Activated B cell treated with CpG ODN at 0.5 μM for 24 hours (primary cell): ENCODE measurements at regions not wholly inside any gene's neighbourhood (a gene's known extent, or its start where the extent isn't known, plus 50 kb on each side); places are given as distances from the start of the nearest gene placed in this dataset.

Experiments used
- ATAC-seq: fragments of 200-7000 bp; cut with Tn5 transposase; one replicate; pipeline ENCODE4 v1.10.0; 2021; ENCODE audit warnings: low read depth, mild to moderate bottlenecking, moderate library complexity
- CTCF ChIA-PET: fragments of 350-600 bp; sonication (Branson Sonifier 250); formaldehyde crosslinking; loops from one replicate; lab custom pipeline; 2021; ENCODE audit warnings: antibody characterized with exemption; lab: Charles Lee
- POLR2A ChIA-PET: fragments of 350-600 bp; sonication (Branson Sonifier 250); formaldehyde crosslinking; loops from one replicate; lab custom pipeline; 2021; ENCODE audit warnings: antibody characterized with exemption; lab: Charles Lee
- DNase-seq: peaks from one replicate; pipeline ENCODE4 v3.0.0; 2022
- H3K27ac Mint-ChIP-seq: one replicate; pipeline ENCODE4 v1.8.0; 2020; ENCODE audit warnings: mixed read lengths
- H3K27me3 Mint-ChIP-seq: one replicate; pipeline ENCODE4 v1.8.0; 2021; ENCODE audit warnings: mixed read lengths
- H3K36me3 Mint-ChIP-seq: one replicate; pipeline ENCODE4 v1.8.0; 2021; ENCODE audit warnings: low read depth, mixed read lengths
- H3K4me1 Mint-ChIP-seq: one replicate; pipeline ENCODE4 v1.8.0; 2021; ENCODE audit warnings: mixed read lengths
- H3K4me3 Mint-ChIP-seq: one replicate; pipeline ENCODE4 v1.8.0; 2020; ENCODE audit warnings: mild to moderate bottlenecking, mixed read lengths
- H3K9me3 Mint-ChIP-seq: one replicate; pipeline ENCODE4 v1.8.0; 2020; ENCODE audit warnings: mixed read lengths
- intact Hi-C: fragments of 100-400 bp; cut with micrococcal nuclease; formaldehyde crosslinking; loops from one replicate; pipeline ENCODE4 v1.15.1; 2024
- TF ChIP-seq, protein P1 (sequence below): fragments of 200-600 bp; IDR thresholded peaks from one replicate; pipeline ENCODE4 v1.8.0; 2022; ENCODE audit warnings: antibody characterized with exemption, mild to moderate bottlenecking

- CTCF ChIA-PET = no interaction called here
- Mint-ChIP-seq H3K4me1 (no peaks in the 10 kb centered on the region), H3K4me3 (no peak overlapping the region), H3K36me3 (no peaks in the 10 kb centered on the region), H3K9me3 (no peaks in the 10 kb centered on the region), H3K27ac (no peak overlapping the region), H3K27me3 (no peaks in the 10 kb centered on the region)
- POLR2A ChIA-PET = no interaction called here
- no peak for ATAC-seq
- DNase-seq = no peak
- intact Hi-C loops = no loop called here
- TF ChIP-seq, protein P1, sequence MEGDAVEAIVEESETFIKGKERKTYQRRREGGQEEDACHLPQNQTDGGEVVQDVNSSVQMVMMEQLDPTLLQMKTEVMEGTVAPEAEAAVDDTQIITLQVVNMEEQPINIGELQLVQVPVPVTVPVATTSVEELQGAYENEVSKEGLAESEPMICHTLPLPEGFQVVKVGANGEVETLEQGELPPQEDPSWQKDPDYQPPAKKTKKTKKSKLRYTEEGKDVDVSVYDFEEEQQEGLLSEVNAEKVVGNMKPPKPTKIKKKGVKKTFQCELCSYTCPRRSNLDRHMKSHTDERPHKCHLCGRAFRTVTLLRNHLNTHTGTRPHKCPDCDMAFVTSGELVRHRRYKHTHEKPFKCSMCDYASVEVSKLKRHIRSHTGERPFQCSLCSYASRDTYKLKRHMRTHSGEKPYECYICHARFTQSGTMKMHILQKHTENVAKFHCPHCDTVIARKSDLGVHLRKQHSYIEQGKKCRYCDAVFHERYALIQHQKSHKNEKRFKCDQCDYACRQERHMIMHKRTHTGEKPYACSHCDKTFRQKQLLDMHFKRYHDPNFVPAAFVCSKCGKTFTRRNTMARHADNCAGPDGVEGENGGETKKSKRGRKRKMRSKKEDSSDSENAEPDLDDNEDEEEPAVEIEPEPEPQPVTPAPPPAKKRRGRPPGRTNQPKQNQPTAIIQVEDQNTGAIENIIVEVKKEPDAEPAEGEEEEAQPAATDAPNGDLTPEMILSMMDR = no peak
Measured at GRCh38 chr5:58184910-58185309, 275.0 kb downstream of the PLK2 start.

- H3K36me3 Mint-ChIP-seq = no peaks in the 10 kb centered on the region
- ChIA-PET CTCF (no interaction called here), POLR2A (no interaction called here)
- no peaks in the 10 kb centered on the region for H3K27me3 Mint-ChIP-seq
- no peaks in the 10 kb centered on the region for H3K9me3 Mint-ChIP-seq
- no peak overlapping the region for H3K27ac Mint-ChIP-seq
- DNase-seq (no peak), ATAC-seq (no peak)
- no peak overlapping the region for H3K4me3 Mint-ChIP-seq
- no peaks in the 10 kb centered on the region for H3K4me1 Mint-ChIP-seq
- intact Hi-C loops = no loop called here
- TF ChIP-seq, protein P1 = no peak
Measured at GRCh38 chr5:58183786-58184085, 276.1 kb downstream of the PLK2 start.

GRCh38 chr5:58183078-58183785 is 276.7 kb downstream of the PLK2 start:
- H3K4me3 Mint-ChIP-seq = no peak overlapping the region
- no peaks in the 10 kb centered on the region for H3K9me3 Mint-ChIP-seq
- H3K27me3 Mint-ChIP-seq = no peaks in the 10 kb centered on the region
- intact Hi-C loops = no loop called here
- CTCF ChIA-PET = no interaction called here
- no peak for DNase-seq
- no peaks in the 10 kb centered on the region for H3K36me3 Mint-ChIP-seq
- POLR2A ChIA-PET = no interaction called here
- H3K4me1 Mint-ChIP-seq = no peaks in the 10 kb centered on the region
- ATAC-seq = no peak
- TF ChIP-seq, protein P1 = no peak
- no peak overlapping the region for H3K27ac Mint-ChIP-seq

GRCh38 chr5:58182287-58182841 is 277.5 kb downstream of the PLK2 start:
- POLR2A ChIA-PET = no interaction called here
- DNase-seq = no peak
- TF ChIP-seq, protein P1 = no peak
- CTCF ChIA-PET = no interaction called here
- H3K27ac Mint-ChIP-seq = no peak overlapping the region
- H3K27me3 Mint-ChIP-seq = no peaks in the 10 kb centered on the region
- no peaks in the 10 kb centered on the region for H3K36me3 Mint-ChIP-seq
- no peaks in the 10 kb centered on the region for H3K4me1 Mint-ChIP-seq
- intact Hi-C loops = no loop called here
- H3K9me3 Mint-ChIP-seq = no peaks in the 10 kb centered on the region
- H3K4me3 Mint-ChIP-seq = no peak overlapping the region
- ATAC-seq = no peak

GRCh38 chr5:58181578-58182286 is 278.2 kb downstream of the PLK2 start:
- no peak overlapping the region for H3K27ac Mint-ChIP-seq
- ChIA-PET POLR2A (no interaction called here), CTCF (no interaction called here)
- ATAC-seq = no peak
- H3K27me3 Mint-ChIP-seq = no peaks in the 10 kb centered on the region
- H3K4me3 Mint-ChIP-seq = no peak overlapping the region
- no peaks in the 10 kb centered on the region for H3K4me1 Mint-ChIP-seq
- TF ChIP-seq, protein P1 = no peak
- intact Hi-C loops = no loop called here
- no peaks in the 10 kb centered on the region for H3K36me3 Mint-ChIP-seq
- H3K9me3 Mint-ChIP-seq = no peaks in the 10 kb centered on the region
- DNase-seq = no peak
